H54 (cell line): ENCODE measurements at regions not wholly inside any gene's neighbourhood (a gene's known extent, or its start where the extent isn't known, plus 50 kb on each side); places are given as distances from the start of the nearest gene placed in this dataset.
"Not testable (repeated sequence)": the region's sequence is repeated elsewhere in the genome, so short reads cannot be mapped to it uniquely, and the experiment has no call there.

Experiments used
- DNase-seq: peaks from one replicate; pipeline ENCODE4 v3.0.0; 2011; ENCODE audit warnings: low spot score, mixed read lengths; ENCODE audit not compliant: insufficient read length
- FAIRE-seq: peaks from 3 replicates; lab custom pipeline; 2011; peaks lifted over from hg19 to GRCh38; lab: Jason Lieb, UNC
- POLR2A ChIP-seq: IDR thresholded peaks from 2 replicates; pipeline ENCODE4 v1.6.1; 2011; ENCODE audit warnings: low read depth, mild to moderate bottlenecking, low read length

- no peak for DNase-seq
- FAIRE-seq, result peak; percentile 48
- no peak for TF ChIP-seq POLR2A
These were observed 110.7 kb upstream of the SEMA3C start for GRCh38 chr7:81029511-81029910.

- no peak for FAIRE-seq
These were observed 106.5 kb upstream of the SEMA3C start for GRCh38 chr7:81025360-81025759.

GRCh38 chr7:81014908-81015307, 96.1 kb upstream of the SEMA3C start:
- FAIRE-seq, result no peak
- no peak for TF ChIP-seq POLR2A
- DNase-seq, result no peak

More at GRCh38 chr7:81025360-81025759, 106.5 kb upstream of the SEMA3C start:
- DNase-seq, result no peak
- TF ChIP-seq POLR2A, result no peak

GRCh38 chr7:81014266-81014665, 95.4 kb upstream of the SEMA3C start:
- DNase-seq (no peak), FAIRE-seq (peak; percentile 83)
- TF ChIP-seq POLR2A, result no peak

GRCh38 chr7:81013083-81013817, 94.4 kb upstream of the SEMA3C start:
- DNase-seq, result peak; percentile 9
- no peak for TF ChIP-seq POLR2A
- FAIRE-seq, result peak; percentile 89

GRCh38 chr7:81008901-81009300, 90.0 kb upstream of the SEMA3C start:
- DNase-seq (no peak), FAIRE-seq (no peak)
- no peak for TF ChIP-seq POLR2A

- no peak for DNase-seq
- FAIRE-seq, result no peak
- TF ChIP-seq POLR2A, result no peak
These were observed 88.2 kb upstream of the SEMA3C start for GRCh38 chr7:81007051-81007450.

- TF ChIP-seq POLR2A, result no peak
- DNase-seq (no peak), FAIRE-seq (no peak)
These were observed 86.4 kb upstream of the SEMA3C start for GRCh38 chr7:81005254-81005653.

- DNase-seq (peak; percentile 35), FAIRE-seq (peak; percentile 93)
- no peak for TF ChIP-seq POLR2A
These were observed 85.2 kb upstream of the SEMA3C start for GRCh38 chr7:81004098-81004497.

GRCh38 chr7:81003326-81003725, 84.5 kb upstream of the SEMA3C start:
- DNase-seq (no peak), FAIRE-seq (no peak)
- no peak for TF ChIP-seq POLR2A

- FAIRE-seq, result no peak
- DNase-seq, result no peak
- TF ChIP-seq POLR2A, result no peak
These were observed 83.6 kb upstream of the SEMA3C start for GRCh38 chr7:81002421-81002820.

- FAIRE-seq (no peak), DNase-seq (no peak)
- TF ChIP-seq POLR2A, result no peak
These were observed 80.9 kb upstream of the SEMA3C start for GRCh38 chr7:80999771-81000170.

GRCh38 chr7:80999100-80999499, 80.2 kb upstream of the SEMA3C start:
- TF ChIP-seq POLR2A, result no peak
- FAIRE-seq (no peak), DNase-seq (no peak)

- FAIRE-seq (no peak), DNase-seq (no peak)
- TF ChIP-seq POLR2A, result no peak
These were observed 79.0 kb upstream of the SEMA3C start for GRCh38 chr7:80997841-80998240.

GRCh38 chr7:80996236-80996635, 77.4 kb upstream of the SEMA3C start:
- DNase-seq, FAIRE-seq: not testable (repeated sequence)
